Neutrophil (primary cell): ENCODE measurements at regions not wholly inside any gene's neighbourhood (a gene's known extent, or its start where the extent isn't known, plus 50 kb on each side); places are given as distances from the start of the nearest gene placed in this dataset.

Experiments used
- H3K27ac ChIP-seq: fragments of 200-600 bp; sonication (generic); 2 replicates; pipeline ENCODE4 v1.5.1; 2016; ENCODE audit warnings: mild to moderate bottlenecking, moderate library complexity
- H3K27me3 ChIP-seq: fragments of 200-600 bp; sonication (generic); 2 replicates; pipeline ENCODE4 v1.6.0; 2016; ENCODE audit warnings: mild to moderate bottlenecking
- H3K36me3 ChIP-seq: fragments of 200-600 bp; sonication (generic); 2 replicates; pipeline ENCODE4 v1.5.1; 2017
- H3K4me1 ChIP-seq, 2 experiments: fragments of 200-600 bp in 1 of 2; sonication (generic) in 1 of 2; 1 replicate in 1 of 2; 2 replicates in 1 of 2; pipeline versions ENCODE4 v1.5.1 to v1.6.1; 2013 to 2016; ENCODE audit warnings: low read depth in 1 of 2, low read length in 1 of 2, mild to moderate bottlenecking in 1 of 2, moderate library complexity in 1 of 2; ENCODE audit not compliant: control insufficient read depth in 1 of 2, insufficient read depth in 1 of 2
- H3K4me3 ChIP-seq, 2 experiments: fragments of 200-600 bp in 1 of 2; sonication (generic) in 1 of 2; 1 replicate in 1 of 2; 2 replicates in 1 of 2; pipeline ENCODE4 v1.5.1; 2013 to 2016; ENCODE audit warnings: low read depth in 1 of 2, low read length in 1 of 2, mild to moderate bottlenecking in 1 of 2, moderate library complexity in 1 of 2
- H3K9me3 ChIP-seq: fragments of 200-600 bp; sonication (generic); 2 replicates; pipeline ENCODE4 v1.5.1; 2016
- CTCF ChIP-seq: fragments of 200-600 bp; sonication (generic); IDR thresholded peaks from 2 replicates; pipeline ENCODE4 v1.5.1; 2016; ENCODE audit warnings: antibody characterized with exemption

GRCh38 chrY:19051021-19051420 is 277.5 kb upstream of the HSFY2 start:
- Histone ChIP-seq H3K27me3 (no peaks in the 10 kb centered on the region), H3K9me3 (no peaks in the 10 kb centered on the region), H3K36me3 (no peaks in the 10 kb centered on the region), H3K4me3 (no peak overlapping the region), H3K27ac (no peak overlapping the region), H3K4me1 (no peaks in the 10 kb centered on the region)
- no peak for TF ChIP-seq CTCF

- Histone ChIP-seq H3K36me3 (peaks cover 14% of the 10 kb centered on the region), H3K27ac (no peak overlapping the region), H3K4me3 (no peak overlapping the region), H3K9me3 (no peaks in the 10 kb centered on the region), H3K27me3 (no peaks in the 10 kb centered on the region), H3K4me1 (no peaks in the 10 kb centered on the region)
- TF ChIP-seq CTCF = no peak
Measured at GRCh38 chrY:19042984-19043442, 269.5 kb upstream of the HSFY2 start.

- peaks cover 14% of the 10 kb centered on the region for H3K36me3 ChIP-seq
- H3K27me3 ChIP-seq = no peaks in the 10 kb centered on the region
- no peaks in the 10 kb centered on the region for H3K9me3 ChIP-seq
- no peak for TF ChIP-seq CTCF
- no peaks in the 10 kb centered on the region for H3K4me1 ChIP-seq
- H3K27ac ChIP-seq = no peak overlapping the region
- H3K4me3 ChIP-seq = no peak overlapping the region
Measured at GRCh38 chrY:19042306-19042958, 268.9 kb upstream of the HSFY2 start.

- Histone ChIP-seq H3K27me3 (no peaks in the 10 kb centered on the region), H3K4me3 (no peak overlapping the region), H3K4me1 (no peaks in the 10 kb centered on the region), H3K27ac (no peak overlapping the region), H3K36me3 (no peaks in the 10 kb centered on the region), H3K9me3 (no peaks in the 10 kb centered on the region)
- no peak for TF ChIP-seq CTCF
Measured at GRCh38 chrY:19026631-19027030, 253.1 kb upstream of the HSFY2 start.

- no peaks in the 10 kb centered on the region for H3K9me3 ChIP-seq
- no peak overlapping the region for H3K27ac ChIP-seq
- H3K4me3 ChIP-seq = no peak overlapping the region
- no peak for TF ChIP-seq CTCF
- no peaks in the 10 kb centered on the region for H3K4me1 ChIP-seq
- H3K27me3 ChIP-seq = no peaks in the 10 kb centered on the region
- no peaks in the 10 kb centered on the region for H3K36me3 ChIP-seq
Measured at GRCh38 chrY:19023934-19024333, 250.4 kb upstream of the HSFY2 start.
